HEK293T (cell line): ENCODE measurements at regions not wholly inside any gene's neighbourhood (a gene's known extent, or its start where the extent isn't known, plus 50 kb on each side); places are given as distances from the start of the nearest gene placed in this dataset.

Experiments used
- BHLHE40 ChIP-seq: fragments of 450-650 bp; IDR thresholded peaks from 2 replicates; pipeline ENCODE4 v1.6.1; 2016; ENCODE audit warnings: mild to moderate bottlenecking, moderate library complexity, borderline replicate concordance
- ELF4 ChIP-seq: fragments of 450-650 bp; IDR thresholded peaks from 2 replicates; pipeline ENCODE4 v1.6.1; 2017; ENCODE audit warnings: antibody characterized with exemption
- ZNF384 ChIP-seq: fragments of 450-650 bp; IDR thresholded peaks from 2 replicates; pipeline ENCODE4 v1.6.1; 2016

DNA sequence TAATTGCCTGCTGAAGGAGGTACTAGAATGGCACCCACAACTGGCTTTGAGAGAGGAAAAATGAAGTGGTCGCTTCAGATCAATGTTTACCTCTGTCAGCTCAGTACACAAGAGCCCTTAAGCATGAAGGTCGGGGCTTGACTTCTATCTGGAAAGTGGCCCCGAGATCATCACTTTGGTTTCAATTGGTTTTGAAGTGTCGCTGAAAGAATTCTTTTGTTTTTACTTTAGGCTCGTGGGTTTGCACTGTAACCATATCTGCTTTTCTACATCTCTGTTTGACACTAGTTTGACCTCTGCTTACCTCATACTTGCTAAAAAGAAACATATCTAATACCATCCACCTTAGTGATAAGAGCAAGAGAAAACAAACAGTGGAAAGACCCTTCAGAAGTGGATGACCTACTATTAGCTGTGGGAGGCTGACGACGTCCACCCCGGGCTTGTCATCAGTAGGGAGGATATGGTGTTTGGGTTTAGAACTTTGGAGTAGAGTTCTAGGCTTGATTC lies 361.8 kb downstream of the GATA3 start:
- no peak for TF ChIP-seq BHLHE40
- TF ChIP-seq ZNF384, result no peak
- TF ChIP-seq ELF4, result no peak
